ENCODE measurements at regions not wholly inside any gene's neighbourhood (a gene's known extent, or its start where the extent isn't known, plus 50 kb on each side); places are given as distances from the start of the nearest gene placed in this dataset.
"Not testable (repeated sequence)": the region's sequence is repeated elsewhere in the genome, so short reads cannot be mapped to it uniquely, and the experiment has no call there.

DNA sequence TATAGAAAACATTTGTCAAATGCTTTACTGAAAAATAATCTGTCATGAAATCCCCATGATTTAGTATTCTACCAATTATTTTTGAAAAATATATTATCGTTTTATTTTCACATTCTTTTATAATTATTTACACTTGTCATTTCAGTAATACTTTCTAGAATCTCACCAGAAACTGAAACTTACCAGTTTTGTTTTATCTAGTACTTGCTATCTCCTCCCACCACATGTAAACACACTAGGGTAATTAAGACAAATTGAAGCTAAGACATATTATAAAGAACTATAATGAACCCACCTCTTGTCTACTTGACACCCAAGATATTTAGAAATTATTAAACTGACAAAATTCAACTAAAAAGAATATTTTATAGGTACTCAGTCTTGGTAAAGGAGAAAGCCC, 51.5 kb upstream of the GRM3 start:
- no peak for DNase-seq (ENCODE audit: extremely low read depth, low read depth)

DNA sequence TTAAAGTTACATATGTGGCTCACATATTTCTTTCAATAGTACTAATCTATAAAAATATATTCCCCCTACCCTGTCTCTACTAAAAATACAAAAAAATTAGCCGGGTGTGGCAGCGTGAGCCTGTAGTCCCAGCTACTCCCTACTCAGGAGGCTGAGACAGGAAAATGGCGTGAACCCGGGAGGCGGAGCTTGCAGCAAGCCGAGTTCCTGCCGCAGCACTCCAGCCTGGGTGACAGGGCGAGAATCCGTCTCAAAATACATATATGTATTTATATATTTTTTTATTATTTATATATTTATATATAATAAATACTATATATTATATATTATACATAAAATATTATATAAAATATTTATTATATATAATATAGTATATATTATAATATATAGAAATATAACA, 69.7 kb upstream of the GRM3 start:
- DNase-seq (ENCODE audit: extremely low read depth, low read depth), result peak; percentile 1

DNA sequence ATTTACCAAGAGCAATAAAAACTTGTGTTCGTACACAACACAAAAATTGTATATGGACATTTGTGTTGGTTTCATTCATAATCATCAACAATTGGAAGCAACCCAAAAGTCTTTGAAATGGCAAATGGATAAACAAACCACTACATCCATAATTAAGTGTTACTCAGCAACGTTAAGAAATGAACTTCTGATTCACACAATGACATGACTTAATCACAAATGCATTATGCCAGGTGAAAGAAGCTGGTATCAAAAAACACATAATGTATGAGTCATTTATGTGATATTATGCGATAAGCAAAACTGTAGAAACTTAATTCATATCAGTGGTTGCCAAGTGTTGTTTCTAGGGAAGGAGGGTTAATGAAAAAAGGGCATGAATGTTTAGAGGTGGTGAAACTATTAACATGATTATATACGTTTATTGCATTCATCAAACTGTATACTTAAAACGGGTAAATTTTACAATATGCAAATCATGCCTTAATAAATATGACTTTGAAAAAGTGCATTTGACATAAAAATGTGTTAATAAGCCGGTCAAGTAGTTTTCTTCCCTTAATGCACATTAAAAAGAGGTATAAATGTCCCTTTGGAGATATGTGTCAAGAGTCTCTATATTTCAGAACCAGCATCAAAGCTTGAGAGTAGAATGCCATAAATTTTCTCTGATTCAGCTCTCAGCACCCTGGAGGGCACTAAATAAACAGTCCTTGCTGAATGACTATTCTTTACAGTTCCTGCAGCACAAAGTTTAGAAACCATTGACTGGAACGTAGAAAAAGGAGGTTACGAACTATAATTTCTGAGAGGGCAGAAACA, 84.8 kb upstream of the GRM3 start:
- no peak for DNase-seq (ENCODE audit: extremely low read depth, low read depth)

DNA sequence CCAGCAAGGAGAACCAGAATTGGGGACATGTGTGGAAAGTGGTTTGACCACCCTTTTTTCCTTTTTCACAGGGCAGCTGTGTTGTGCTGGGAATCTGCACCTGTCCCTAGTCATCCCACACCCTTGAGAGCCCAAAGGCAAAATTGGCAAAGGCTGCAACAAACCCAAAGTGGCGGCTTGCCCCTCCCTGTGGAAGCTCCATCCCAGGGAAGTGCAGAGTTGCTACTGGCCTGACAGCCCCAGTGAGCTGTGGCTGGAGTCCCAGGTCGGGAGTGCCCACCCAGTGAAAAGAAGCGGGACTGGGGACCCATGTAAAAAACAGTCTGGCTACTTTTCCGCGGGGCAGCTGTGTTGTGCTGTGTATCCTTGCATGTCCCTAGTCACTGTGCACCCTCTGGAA, 109.1 kb upstream of the GRM3 start:
- DNase-seq (ENCODE audit: extremely low read depth, low read depth), result no peak

DNA sequence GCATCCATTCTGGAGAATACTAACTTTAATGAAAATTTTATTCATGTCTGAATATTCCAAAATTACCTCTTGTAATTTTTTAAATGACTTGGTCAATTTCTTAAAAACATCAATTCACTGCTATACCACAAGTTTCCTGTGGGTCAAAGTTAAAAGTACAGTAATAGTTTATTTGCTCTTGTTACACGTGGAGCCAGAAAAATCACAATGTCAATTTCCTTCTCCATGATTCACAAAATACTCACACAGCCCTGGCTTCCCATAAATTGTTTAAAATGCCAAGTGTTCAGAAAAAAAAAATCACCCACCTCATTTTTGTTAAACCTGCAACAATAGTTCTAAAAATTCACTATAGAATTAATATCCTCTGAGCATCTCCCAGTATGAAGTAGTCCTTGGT, 139.5 kb upstream of the GRM3 start:
- DNase-seq (ENCODE audit: extremely low read depth, low read depth), result no peak

DNA sequence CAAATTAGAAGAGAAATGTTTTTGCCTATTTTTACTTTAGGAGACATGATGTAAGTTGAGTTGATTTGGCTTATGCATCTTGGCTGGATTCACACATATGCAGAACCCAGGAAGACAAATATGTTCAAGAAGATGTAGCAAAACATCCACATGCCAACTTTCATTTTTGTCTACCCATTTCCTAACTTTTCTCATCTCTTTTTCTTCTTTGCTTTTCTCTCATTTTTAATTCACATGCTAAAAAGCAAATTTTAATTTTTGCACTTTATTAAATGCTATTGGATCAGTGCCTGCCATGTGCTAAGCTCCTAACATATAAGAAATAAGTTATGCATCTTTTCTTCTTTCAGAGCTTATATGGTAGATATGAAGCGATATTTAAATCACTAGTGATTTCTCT, 143.7 kb upstream of the GRM3 start:
- no peak for DNase-seq (ENCODE audit: extremely low read depth, low read depth)

DNA sequence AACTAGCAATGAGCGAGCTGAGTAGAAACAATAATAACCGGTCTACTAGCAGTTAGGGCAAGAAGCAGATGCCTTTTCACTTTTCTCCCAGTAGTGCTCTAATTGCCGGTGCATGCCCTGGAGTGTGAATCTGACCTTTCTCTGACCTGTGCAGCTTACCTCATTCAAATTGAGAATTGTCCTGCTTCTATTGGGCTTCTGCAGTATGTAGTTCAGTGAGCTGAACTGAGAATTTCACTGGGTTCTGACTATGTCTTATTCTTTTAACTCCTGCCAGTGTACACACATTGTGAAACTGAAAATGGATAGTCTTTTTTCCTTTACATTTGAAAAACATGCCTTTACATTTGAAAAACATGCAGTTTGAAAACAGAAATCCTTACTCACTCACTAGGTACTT, 157.9 kb upstream of the GRM3 start:
- DNase-seq (ENCODE audit: extremely low read depth, low read depth), result no peak

DNA sequence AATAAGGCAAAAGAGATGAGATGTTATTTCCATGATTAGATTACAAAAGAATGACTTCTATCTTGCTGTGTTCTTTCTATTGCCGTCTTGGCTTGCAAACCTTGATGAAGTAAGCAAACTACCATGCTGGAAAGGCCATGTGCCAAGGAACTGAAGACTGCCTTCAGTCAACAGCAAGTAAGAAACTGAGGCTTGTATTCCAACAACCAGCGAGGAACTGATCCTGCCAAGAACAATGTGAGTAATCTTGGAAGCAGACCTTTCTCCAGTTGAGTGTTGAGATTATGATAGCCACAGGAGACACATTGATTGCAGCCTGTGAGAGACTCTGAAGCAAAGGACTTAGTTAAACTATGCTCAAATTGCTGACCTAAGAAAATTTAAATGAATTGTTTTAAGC, 164.6 kb upstream of the GRM3 start:
- DNase-seq (ENCODE audit: extremely low read depth, low read depth), result no peak

DNA sequence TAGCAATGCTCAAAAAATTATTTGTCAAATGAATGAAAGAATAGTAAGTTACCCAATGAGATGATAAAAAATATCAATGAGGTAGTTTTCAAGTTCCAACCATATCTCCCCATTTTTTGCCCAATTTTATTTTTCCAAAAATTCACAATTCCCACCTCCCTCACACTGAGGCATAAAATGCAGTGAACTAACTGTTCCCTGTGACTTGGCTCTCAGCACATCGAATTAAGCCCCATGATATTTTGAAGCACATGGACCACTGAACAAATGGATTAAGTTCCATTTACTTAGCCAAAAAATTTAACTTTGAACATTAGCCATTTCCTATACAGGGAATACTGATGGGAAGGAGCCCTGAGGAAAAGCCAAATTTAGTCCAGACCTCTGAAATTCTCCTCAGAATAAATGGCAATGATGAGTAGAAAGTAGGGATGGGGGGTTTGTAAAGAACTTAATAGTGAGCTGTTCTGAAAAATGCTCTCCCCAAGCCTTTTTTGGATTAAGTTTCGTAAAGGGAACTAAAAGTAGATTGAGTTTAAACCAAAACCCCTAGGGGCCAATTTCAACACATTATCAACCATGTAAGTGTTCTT, 166.3 kb upstream of the GRM3 start:
- no peak for DNase-seq (ENCODE audit: extremely low read depth, low read depth)

DNA sequence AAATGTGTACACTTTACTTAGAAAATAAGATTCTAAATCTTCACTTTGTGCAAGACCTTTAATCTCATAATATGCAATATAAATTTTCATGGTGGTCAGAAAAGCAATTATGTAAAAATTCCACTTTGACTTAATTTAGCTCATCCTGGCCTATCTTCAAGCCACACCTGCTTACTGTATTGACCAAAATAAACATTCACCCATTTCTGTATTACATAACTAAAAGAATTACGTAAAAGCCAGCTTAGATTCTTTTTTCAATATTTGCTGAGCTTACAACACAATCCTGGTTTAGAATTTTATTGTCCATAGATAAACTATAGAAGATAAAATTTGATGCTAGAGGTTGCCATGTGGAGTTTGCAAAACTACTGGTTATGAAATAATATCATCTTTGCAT, 172.9 kb upstream of the GRM3 start:
- no peak for DNase-seq (ENCODE audit: extremely low read depth, low read depth)

DNA sequence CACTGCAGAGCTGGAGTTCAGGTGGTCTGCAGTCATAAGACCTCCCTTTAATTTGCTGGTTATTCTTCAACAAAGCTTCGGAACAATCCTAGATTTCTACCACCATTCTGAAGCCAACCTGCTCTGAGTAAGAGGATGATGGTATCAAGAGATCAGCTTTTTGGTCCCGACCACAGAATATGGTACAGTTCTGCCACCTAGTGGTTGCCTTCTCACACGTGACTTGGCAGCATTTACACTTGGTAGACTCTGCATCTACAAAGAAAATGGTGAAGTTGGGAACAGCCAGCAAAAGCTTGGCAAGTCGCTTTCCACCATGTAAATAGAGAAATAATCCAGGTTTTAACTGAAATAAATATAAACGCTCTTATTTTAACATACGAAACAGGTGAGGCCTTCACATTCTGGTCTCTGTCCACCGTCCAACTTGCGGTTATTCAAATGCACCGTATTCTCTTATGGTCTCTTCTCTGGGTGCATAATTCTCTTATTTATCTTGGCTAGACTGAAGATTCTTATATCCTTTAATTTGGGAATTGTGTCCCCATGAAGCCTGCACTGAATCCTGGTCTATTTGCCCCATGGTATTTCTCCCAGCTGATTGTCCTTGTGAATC, 173.9 kb upstream of the GRM3 start:
- DNase-seq (ENCODE audit: extremely low read depth, low read depth), result peak; percentile 72

DNA sequence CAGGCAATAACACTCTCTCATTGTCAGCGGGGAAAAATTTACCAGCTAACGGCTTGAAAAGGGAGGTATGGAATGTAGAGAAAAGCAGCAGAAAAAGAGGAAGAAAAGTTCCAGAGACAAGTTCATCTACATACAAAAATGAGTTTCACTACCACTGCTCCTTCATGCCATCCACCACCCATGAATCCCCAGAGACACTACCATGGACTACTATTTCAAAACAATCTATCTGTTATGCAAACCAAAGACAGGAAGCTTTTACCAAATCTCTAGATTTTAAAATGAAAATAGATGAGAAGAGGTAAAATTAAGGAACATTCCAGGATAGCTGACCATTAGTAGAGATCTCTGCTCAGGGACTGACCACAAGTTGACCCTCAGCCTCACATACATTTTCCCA, 189.0 kb upstream of the GRM3 start:
- DNase-seq (ENCODE audit: extremely low read depth, low read depth), result no peak

DNA sequence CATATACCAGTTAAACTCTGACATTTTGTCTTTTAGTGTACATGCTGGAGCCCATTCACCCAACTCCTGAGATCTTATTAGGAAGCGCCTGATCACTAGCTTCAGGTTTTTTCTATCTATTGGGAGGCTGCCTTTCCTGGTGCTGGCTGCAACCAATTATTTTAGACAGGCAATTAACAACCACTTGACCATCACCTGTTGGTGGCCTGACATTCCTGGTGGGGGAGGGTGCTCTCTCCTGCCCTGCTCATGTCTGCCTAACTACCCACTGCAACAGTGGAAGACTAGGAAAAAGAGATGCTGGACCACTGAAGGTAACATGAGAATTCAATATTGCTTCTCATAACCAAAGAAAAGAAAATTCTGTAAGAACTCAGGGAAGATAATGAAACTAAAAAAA, 190.3 kb upstream of the GRM3 start:
- DNase-seq (ENCODE audit: extremely low read depth, low read depth), result no peak

DNA sequence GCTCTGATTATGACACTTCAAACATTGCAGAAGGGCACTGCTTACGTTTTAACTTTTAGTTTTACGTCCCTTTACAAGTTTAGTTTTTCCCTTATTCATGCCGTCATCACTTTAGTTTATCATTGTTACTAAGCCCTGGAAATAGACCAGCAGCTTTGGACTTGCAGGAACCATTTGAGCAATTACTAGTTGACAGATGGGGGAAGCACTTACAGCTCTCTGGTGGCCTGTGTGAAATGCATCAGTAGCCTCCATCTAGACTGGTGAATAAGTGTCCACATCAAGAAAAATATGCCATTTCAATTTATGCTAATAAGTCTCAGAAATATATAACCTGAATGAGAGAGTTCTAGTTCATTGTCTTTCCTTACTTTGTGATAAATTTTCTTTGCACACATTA, 194.9 kb upstream of the GRM3 start:
- DNase-seq (ENCODE audit: extremely low read depth, low read depth), result no peak

DNA sequence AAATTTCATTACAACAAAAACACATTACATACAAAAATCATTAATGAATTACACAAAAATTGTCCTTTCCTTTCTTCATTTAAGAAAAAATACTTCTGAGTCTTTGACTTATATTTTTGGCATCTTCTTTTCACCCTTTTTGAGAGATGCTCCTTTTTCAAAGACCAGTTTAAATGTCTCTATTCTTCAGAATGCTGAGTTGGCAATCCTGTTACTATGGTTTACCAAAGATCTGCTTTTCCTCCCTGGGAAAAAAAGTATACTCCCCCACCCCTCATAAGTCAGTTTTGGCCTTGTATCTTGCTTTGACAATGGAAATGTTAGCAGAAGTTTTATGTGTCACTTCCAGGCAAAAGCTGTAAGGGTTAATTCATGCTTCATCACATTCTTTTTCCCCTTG, 198.4 kb upstream of the GRM3 start:
- no peak for DNase-seq (ENCODE audit: extremely low read depth, low read depth)

DNA sequence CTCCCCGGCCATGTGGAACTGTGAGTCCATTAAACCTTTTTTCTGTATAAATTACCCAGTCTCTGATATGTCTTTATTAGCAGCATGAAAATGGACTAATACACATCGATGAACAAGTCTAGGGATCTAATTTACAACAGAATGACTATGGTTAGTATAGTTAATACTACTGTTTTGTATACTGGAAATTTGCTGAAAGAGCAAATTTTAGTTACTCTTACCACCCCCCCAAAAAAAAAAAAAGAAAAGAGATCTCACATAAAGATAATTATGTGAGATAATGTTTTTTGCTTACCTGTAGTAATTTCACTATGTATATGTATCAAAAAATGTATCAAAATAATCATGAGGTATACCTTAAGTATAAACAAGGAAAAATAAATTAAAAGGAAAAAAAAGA, 199.5 kb upstream of the GRM3 start:
- no peak for DNase-seq (ENCODE audit: extremely low read depth, low read depth)

DNA sequence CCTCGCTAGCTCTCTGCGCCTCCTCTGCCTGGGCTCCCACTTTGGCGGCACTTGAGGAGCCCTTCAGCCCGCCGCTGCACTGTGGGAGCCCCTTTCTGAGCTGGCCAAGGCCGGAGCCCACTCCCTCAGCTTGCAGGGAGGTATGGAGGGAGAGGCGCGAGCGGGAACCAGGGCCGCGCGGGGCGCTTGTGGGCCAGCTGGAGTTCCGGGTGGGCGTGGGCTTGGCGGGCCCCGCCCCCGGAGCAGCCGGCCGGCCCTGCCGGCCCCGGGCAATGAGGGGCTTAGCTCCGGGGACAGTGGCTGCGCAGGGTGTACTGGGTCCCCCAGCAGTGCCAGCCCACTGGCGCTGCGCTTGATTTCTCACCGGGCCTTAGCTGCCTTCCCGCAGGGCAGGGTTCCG, 203.3 kb upstream of the GRM3 start:
- not testable (repeated sequence) for DNase-seq (ENCODE audit: extremely low read depth, low read depth)

DNA sequence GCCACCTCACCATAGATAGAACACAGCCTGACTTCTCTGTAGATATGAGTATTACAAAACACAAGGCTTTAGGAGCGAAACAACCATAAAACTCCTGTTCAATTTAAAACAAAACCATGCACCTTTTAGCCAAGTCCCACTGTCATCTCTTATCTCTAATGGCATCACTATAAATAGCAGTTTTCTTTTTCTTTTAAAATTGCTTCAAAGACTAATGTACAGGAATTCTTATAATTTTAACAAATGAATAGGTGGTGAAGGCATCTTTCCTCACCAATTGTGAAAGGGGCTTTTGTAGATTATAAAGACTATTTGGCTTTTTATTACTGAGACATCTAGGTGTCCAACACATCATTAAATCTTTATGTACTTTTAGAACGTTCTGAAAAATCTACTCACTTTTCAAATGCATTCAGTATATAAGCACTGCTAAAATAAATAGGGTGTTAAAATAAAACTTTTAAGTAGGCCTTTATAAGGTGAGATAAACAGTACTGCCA, 205.7 kb upstream of the GRM3 start:
- no peak for DNase-seq (ENCODE audit: extremely low read depth, low read depth)

DNA sequence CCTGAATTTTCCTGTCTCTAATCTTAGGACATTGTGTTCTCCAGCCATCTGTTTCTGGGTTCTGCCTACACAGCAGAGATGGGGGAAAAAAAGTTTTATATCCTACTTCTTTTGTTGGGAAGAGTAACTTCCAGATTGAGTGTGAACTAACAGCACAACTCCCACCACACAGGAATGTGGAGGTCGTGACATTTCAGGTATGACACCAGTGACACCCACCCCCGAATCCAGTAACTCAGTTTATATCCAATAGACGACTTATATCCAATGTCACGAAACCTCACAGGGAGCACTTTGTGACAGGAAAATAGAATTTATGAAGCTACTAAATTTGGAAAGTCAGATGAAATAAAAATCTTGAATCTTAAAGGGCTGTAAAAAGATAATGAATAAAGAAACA, 211.9 kb upstream of the GRM3 start:
- DNase-seq (ENCODE audit: extremely low read depth, low read depth), result no peak

DNA sequence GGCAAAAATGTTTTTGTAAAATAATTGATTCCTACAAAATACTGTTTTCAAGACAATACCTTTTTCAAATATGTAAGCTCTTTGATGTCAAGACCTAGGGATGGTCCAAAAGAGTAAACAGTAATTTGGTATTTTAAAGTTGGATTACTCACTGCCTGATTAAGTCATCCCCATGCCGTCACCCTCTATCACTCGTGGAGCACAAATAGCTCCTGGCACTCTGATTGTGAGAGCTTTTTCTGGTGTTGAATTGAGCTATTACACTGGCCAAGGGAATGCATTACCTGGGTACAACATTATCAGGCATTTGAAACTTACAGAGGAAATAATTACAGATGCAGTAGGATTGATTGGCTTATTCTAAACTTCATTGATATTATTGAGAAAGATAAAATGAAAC, 231.9 kb upstream of the GRM3 start:
- DNase-seq (ENCODE audit: extremely low read depth, low read depth), result no peak

DNA sequence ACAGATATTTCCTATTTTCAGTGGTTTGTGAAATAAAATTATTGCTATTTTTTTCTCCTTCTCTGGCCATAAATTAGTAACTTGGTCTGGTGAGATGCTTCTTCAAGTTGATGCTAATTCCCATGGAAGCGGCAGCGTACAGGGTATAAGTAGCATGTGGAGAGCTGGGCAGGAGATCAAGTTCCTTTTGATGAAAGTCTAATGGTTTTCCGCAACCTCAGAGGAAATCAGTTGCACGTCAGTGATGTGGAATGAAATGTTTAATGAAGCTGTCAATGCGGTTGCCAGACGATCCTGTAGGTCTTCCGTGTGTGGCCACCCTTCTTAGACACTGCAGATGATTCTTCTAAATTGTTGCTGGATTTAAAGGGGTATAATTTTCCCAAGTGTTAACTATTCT, 236.4 kb upstream of the GRM3 start:
- no peak for DNase-seq (ENCODE audit: extremely low read depth, low read depth)

DNA sequence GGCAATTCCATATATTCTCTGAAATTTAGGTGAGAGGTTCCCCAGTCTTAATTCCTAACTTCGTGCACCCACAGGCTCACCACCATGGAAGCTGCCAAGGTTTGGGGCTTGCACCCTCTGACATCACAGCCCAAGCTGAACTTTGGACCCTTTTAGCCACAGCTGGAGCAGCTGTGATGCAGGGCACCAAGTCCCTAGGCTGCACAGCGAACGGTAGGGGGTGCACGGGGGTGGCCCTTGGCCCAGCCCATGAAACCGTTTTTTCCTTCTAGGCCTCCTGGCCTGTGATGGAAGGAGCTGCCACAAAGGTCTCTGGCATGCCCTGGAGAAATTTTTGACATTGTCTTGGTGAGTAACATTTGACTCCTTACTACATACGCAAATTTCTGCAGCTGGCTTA, 251.9 kb upstream of the GRM3 start:
- no peak for DNase-seq (ENCODE audit: extremely low read depth, low read depth)

All from NCI-H460 (cell line).